Colonic mucosa (tissue), 4 donors: ENCODE measurements at regions not wholly inside any gene's neighbourhood (a gene's known extent, or its start where the extent isn't known, plus 50 kb on each side); places are given as distances from the start of the nearest gene placed in this dataset.
"Not testable (repeated sequence)": the region's sequence is repeated elsewhere in the genome, so short reads cannot be mapped to it uniquely, and the experiment has no call there.

Experiments
- DNase-seq: peaks from one replicate; pipeline ENCODE4 v3.0.0-alpha.2; 2020
- H3K27ac ChIP-seq: fragments of 200-600 bp; one replicate; pipeline ENCODE4 v1.8.0; 2021
- H3K27me3 ChIP-seq: fragments of 200-600 bp; one replicate; pipeline ENCODE4 v1.8.0; 2021
- H3K36me3 ChIP-seq: fragments of 200-600 bp; one replicate; pipeline ENCODE4 v1.8.0; 2021
- H3K4me1 ChIP-seq: fragments of 200-600 bp; one replicate; pipeline ENCODE4 v1.8.0; 2021; ENCODE audit warnings: mild to moderate bottlenecking
- H3K4me3 ChIP-seq: fragments of 200-600 bp; one replicate; pipeline ENCODE4 v1.8.0; 2021
- H3K9ac ChIP-seq, 2 donors: one replicate each; pipeline ENCODE4 v1.7.0; 2013; ENCODE audit warnings: control low read depth in 2 of 2, low read depth in 2 of 2, low read length in 2 of 2
- H3K9me3 ChIP-seq: fragments of 200-600 bp; one replicate; pipeline ENCODE4 v1.8.0; 2021
- CTCF ChIP-seq: fragments of 200-600 bp; IDR thresholded peaks from one replicate; pipeline ENCODE4 v1.8.0; 2022; ENCODE audit warnings: antibody characterized with exemption, mild to moderate bottlenecking
- intact Hi-C: fragments of 100-400 bp; cut with DNase I; formaldehyde crosslinking; loops from one replicate; pipeline ENCODE4 v1.14.1; 2022
- donor health status: healthy.
- donor health status: DM: no; HTN: no; CAD: no.
- donor health status: DM: no; HTN: no; CAD: no.

- Histone ChIP-seq H3K9ac (no peak overlapping the region), H3K27me3 (no peaks in the 10 kb centered on the region), H3K27ac (no peak overlapping the region), H3K9me3 (no peaks in the 10 kb centered on the region), H3K4me3 (no peak overlapping the region), H3K4me1 (no peaks in the 10 kb centered on the region), H3K36me3 (no peaks in the 10 kb centered on the region)
- DNase-seq = no peak
- intact Hi-C loops = no loop called here
- TF ChIP-seq CTCF = no peak
Observed at GRCh38 chr14:44847526-44848309, 114.0 kb downstream of the KLHL28 start.

- DNase-seq = no peak
- H3K4me1 ChIP-seq = no peaks in the 10 kb centered on the region
- H3K27me3 ChIP-seq = no peaks in the 10 kb centered on the region
- TF ChIP-seq CTCF = peak; percentile 85
- H3K9me3 ChIP-seq = no peaks in the 10 kb centered on the region
- H3K27ac ChIP-seq = no peak overlapping the region
- no peak overlapping the region for H3K9ac ChIP-seq
- H3K4me3 ChIP-seq = no peak overlapping the region
- H3K36me3 ChIP-seq = no peaks in the 10 kb centered on the region
- intact Hi-C loops = no loop called here
Observed at GRCh38 chr14:44846232-44846824, 115.4 kb downstream of the KLHL28 start.

GRCh38 chr14:44835928-44836327 lies 125.8 kb downstream of the KLHL28 start:
- H3K9ac ChIP-seq, H3K36me3 ChIP-seq, H3K27me3 ChIP-seq, H3K4me1 ChIP-seq, H3K27ac ChIP-seq, intact Hi-C loops, DNase-seq, H3K9me3 ChIP-seq, H3K4me3 ChIP-seq: not testable (repeated sequence)

GRCh38 chr14:44833376-44834060 lies 128.2 kb downstream of the KLHL28 start:
- Histone ChIP-seq H3K9ac (no peak overlapping the region), H3K4me3 (no peak overlapping the region), H3K9me3 (no peaks in the 10 kb centered on the region), H3K27ac (no peak overlapping the region), H3K36me3 (no peaks in the 10 kb centered on the region), H3K4me1 (no peaks in the 10 kb centered on the region), H3K27me3 (no peaks in the 10 kb centered on the region)
- DNase-seq = no peak
- intact Hi-C loops = no loop called here
- TF ChIP-seq CTCF = no peak

GRCh38 chr14:44830371-44830770 lies 131.4 kb downstream of the KLHL28 start:
- Histone ChIP-seq H3K4me1 (no peaks in the 10 kb centered on the region), H3K27ac (no peak overlapping the region), H3K9me3 (no peaks in the 10 kb centered on the region), H3K36me3 (no peaks in the 10 kb centered on the region), H3K27me3 (no peaks in the 10 kb centered on the region), H3K9ac (no peak overlapping the region), H3K4me3 (no peak overlapping the region)
- intact Hi-C loops = no loop called here
- DNase-seq = no peak
- TF ChIP-seq CTCF = no peak

GRCh38 chr14:44829021-44829420 lies 132.7 kb downstream of the KLHL28 start:
- no peaks in the 10 kb centered on the region for H3K9me3 ChIP-seq
- no peaks in the 10 kb centered on the region for H3K4me1 ChIP-seq
- H3K36me3 ChIP-seq = no peaks in the 10 kb centered on the region
- DNase-seq = no peak
- intact Hi-C loops = no loop called here
- no peaks in the 10 kb centered on the region for H3K27me3 ChIP-seq
- H3K9ac ChIP-seq = no peak overlapping the region
- H3K27ac ChIP-seq = no peak overlapping the region
- no peak for TF ChIP-seq CTCF
- no peak overlapping the region for H3K4me3 ChIP-seq
